GM19452 (cell line): ENCODE measurements at regions not wholly inside any gene's neighbourhood (a gene's known extent, or its start where the extent isn't known, plus 50 kb on each side); places are given as distances from the start of the nearest gene placed in this dataset.
A peak's percentile ranks its signal among the peaks of the same experiment; 100 is the strongest.
"Not testable (repeated sequence)": the region's sequence is repeated elsewhere in the genome, so short reads cannot be mapped to it uniquely, and the experiment has no call there.

Experiments
- ATAC-seq: cut with Tn5 transposase; IDR thresholded peaks from one replicate; pipeline ENCODE4 v1.9.1; 2021; ENCODE audit not compliant: unreplicated experiment

- no peak for ATAC-seq
These were observed 493.5 kb downstream of the EBF1 start for GRCh38 chr5:158606233-158606632.

- ATAC-seq = no peak
These were observed 496.7 kb downstream of the EBF1 start for GRCh38 chr5:158602981-158603380.

- no peak for ATAC-seq
These were observed 498.6 kb downstream of the EBF1 start for GRCh38 chr5:158601118-158601517.

GRCh38 chr5:158600679-158601078 lies 499.0 kb downstream of the EBF1 start:
- no peak for ATAC-seq

GRCh38 chr5:158599157-158599556 lies 500.6 kb downstream of the EBF1 start:
- no peak for ATAC-seq

GRCh38 chr5:158594595-158595242 lies 505.0 kb downstream of the EBF1 start:
- no peak for ATAC-seq

GRCh38 chr5:158593925-158594324 lies 505.8 kb downstream of the EBF1 start:
- no peak for ATAC-seq

- no peak for ATAC-seq
These were observed 508.3 kb downstream of the EBF1 start for GRCh38 chr5:158591301-158591863.

GRCh38 chr5:158590746-158591300 lies 508.9 kb downstream of the EBF1 start:
- ATAC-seq = no peak

- no peak for ATAC-seq
These were observed 509.8 kb downstream of the EBF1 start for GRCh38 chr5:158589939-158590338.

GRCh38 chr5:158588617-158589016 lies 511.1 kb downstream of the EBF1 start:
- ATAC-seq = no peak

GRCh38 chr5:158586054-158586453 lies 513.7 kb downstream of the EBF1 start:
- ATAC-seq = no peak

- not testable (repeated sequence) for ATAC-seq
These were observed 517.0 kb downstream of the EBF1 start for GRCh38 chr5:158582669-158583068.

- no peak for ATAC-seq
These were observed 525.9 kb downstream of the EBF1 start for GRCh38 chr5:158573829-158574228.

GRCh38 chr5:158570502-158570901 lies 529.2 kb downstream of the EBF1 start:
- no peak for ATAC-seq

- no peak for ATAC-seq
These were observed 530.2 kb downstream of the EBF1 start for GRCh38 chr5:158569534-158569933.

- ATAC-seq = no peak
These were observed 534.5 kb downstream of the EBF1 start for GRCh38 chr5:158565017-158565789.

GRCh38 chr5:158563760-158564390 lies 535.8 kb downstream of the EBF1 start:
- ATAC-seq = no peak

GRCh38 chr5:158561562-158562190 lies 538.0 kb downstream of the EBF1 start:
- no peak for ATAC-seq

GRCh38 chr5:158560170-158560569 lies 539.5 kb downstream of the EBF1 start:
- peak; percentile 87 for ATAC-seq

GRCh38 chr5:158559643-158560042 lies 540.1 kb downstream of the EBF1 start:
- ATAC-seq = peak; percentile 59
